ENCODE measurements at regions not wholly inside any gene's neighbourhood (a gene's known extent, or its start where the extent isn't known, plus 50 kb on each side); places are given as distances from the start of the nearest gene placed in this dataset.

- H2BK20ac ChIP-seq (ENCODE audit: low read depth, low read length) = no peak overlapping the region
- H4K8ac ChIP-seq (ENCODE audit: low read depth in 2 of 2, low read length in 2 of 2) = no peak overlapping the region
- POLR2A ChIA-PET (ENCODE audit: unreplicated experiment) = no interaction called here
- H2BK120ac ChIP-seq (ENCODE audit: low read depth, low read length) = no peak overlapping the region
- in situ Hi-C loops (cut with MboI; ENCODE audit: low sequenced_read_pairs) = no loop called here
- H2AFZ ChIP-seq (replicated peaks; ENCODE audit: low read length, poor library complexity) = peak overlapping the region; percentile 4
- dilution Hi-C loops (cut with HindIII; ENCODE audit: low sequenced_read_pairs, unreplicated experiment) = no loop called here
- WGBS, 2 experiments (ENCODE audit: extremely low coverage in 2 of 2, insufficient read length in 1 of 2) = no CpG with 5 or more reads among the region's 2 CpGs
- H3K27me3 ChIP-seq (ENCODE audit: control insufficient read depth, insufficient read depth, low read length) = peaks cover 20% of the 10 kb centered on the region
- no peak overlapping the region for H2BK15ac ChIP-seq (ENCODE audit: low read depth, low read length)
- no peak overlapping the region for H3K56ac ChIP-seq (ENCODE audit: extremely low read depth, insufficient read depth, low read length)
- DNase-seq (no peak), ATAC-seq (ENCODE audit: low read depth) (no peak; the same call in 1 of the 2 replicates)
- peaks cover 6% of the 10 kb centered on the region for H3K4me1 ChIP-seq (ENCODE audit: control insufficient read depth, insufficient read depth, low read length)
- H3K23ac ChIP-seq (ENCODE audit: low read depth, low read length) = no peak overlapping the region
- intact Hi-C loops (cut with micrococcal nuclease) = no loop called here
- CTCF ChIA-PET = no interaction called here
- H3K9ac ChIP-seq (ENCODE audit: low read depth, low read length) = no peak overlapping the region
- no peak overlapping the region for H2BK5ac ChIP-seq (ENCODE audit: low read depth, low read length, poor library complexity, severe bottlenecking)
- no peak overlapping the region for H3K4me3 ChIP-seq (ENCODE audit: insufficient read depth, low read depth, low read length)
- H3K9me3 ChIP-seq (ENCODE audit: control insufficient read depth, insufficient read depth, low read length) = no peaks in the 10 kb centered on the region
- no peaks in the 10 kb centered on the region for H3K79me1 ChIP-seq (ENCODE audit: low read depth in 1 of 2, low read length in 2 of 2)
- peaks cover 3% of the 10 kb centered on the region; the same call in 1 of the 2 replicates for H3K9me1 ChIP-seq (ENCODE audit: insufficient read depth, low read length)
- H3K4ac ChIP-seq (ENCODE audit: low read depth, low read length) = no peak overlapping the region
- no peak overlapping the region for H4K91ac ChIP-seq (ENCODE audit: insufficient read depth, low read depth, low read length)
- no peak overlapping the region; the same call in 1 of the 2 replicates for H3K18ac ChIP-seq (ENCODE audit: low read depth, low read length)
- no peaks in the 10 kb centered on the region for H4K20me1 ChIP-seq (ENCODE audit: insufficient read depth, low read length)
- no peak overlapping the region for H2AK9ac ChIP-seq (replicated peaks; ENCODE audit: low read depth, low read length, poor library complexity)
- H2AK5ac ChIP-seq (ENCODE audit: low read depth, low read length) = 0 out of 2 replicates have a peak overlapping the region, but pooled peaks have one; percentile 16
- H3K14ac ChIP-seq (replicated peaks; ENCODE audit: low read depth, low read length) = no peak overlapping the region
- no peak overlapping the region for H3K4me2 ChIP-seq (ENCODE audit: low read depth, low read length)
- no peak for TF ChIP-seq MXI1 (IDR thresholded peaks at IDR 0.05; ENCODE audit: borderline replicate concordance, low read depth, low read length)
- TF ChIP-seq SMC3 (IDR thresholded peaks at IDR 0.05; ENCODE audit: low read depth, low read length) = no peak
- TF ChIP-seq CEBPB (IDR thresholded peaks at IDR 0.05; ENCODE audit: low read depth, low read length) = no peak
- no peak for TF ChIP-seq BHLHE40 (IDR thresholded peaks at IDR 0.05; ENCODE audit: low read depth, low read length)
- no peak for TF ChIP-seq POLR2A (IDR thresholded peaks at IDR 0.05; ENCODE audit: low read depth, low read length)
- TF ChIP-seq RFX5 (IDR thresholded peaks at IDR 0.05; ENCODE audit: low read depth, low read length) = no peak
- no peak for TF ChIP-seq USF2 (IDR thresholded peaks at IDR 0.05; ENCODE audit: low read depth, low read length)
- no peak for TF ChIP-seq MAFK (IDR thresholded peaks at IDR 0.05; ENCODE audit: low read depth, low read length)
- TF ChIP-seq MAZ (IDR thresholded peaks at IDR 0.05; ENCODE audit: borderline replicate concordance, low read depth, low read length) = no peak
- TF ChIP-seq RCOR1 (IDR thresholded peaks at IDR 0.05; ENCODE audit: insufficient replicate concordance, low read length) = no peak
- no peak for TF ChIP-seq FOS (IDR thresholded peaks at IDR 0.05; ENCODE audit: low read depth, low read length)
- TF ChIP-seq CHD1 (IDR thresholded peaks at IDR 0.05; ENCODE audit: low read depth, low read length) = no peak
- H3K36me3 ChIP-seq (ENCODE audit: control insufficient read depth, insufficient read depth, low read length) = no peaks in the 10 kb centered on the region
- no TSS peak for BruUV-seq (replicated peaks)
- H3K27ac ChIP-seq (ENCODE audit: insufficient read depth, low read length) = no peak overlapping the region
- no peak overlapping the region for H4K5ac ChIP-seq (ENCODE audit: low read depth, low read length)
These were observed 164.6 kb downstream of the CARTPT start for GRCh38 chr5:71883742-71884103.

Data from IMR-90 (cell line).